HepG2 (cell line): ENCODE measurements at regions not wholly inside any gene's neighbourhood (a gene's known extent, or its start where the extent isn't known, plus 50 kb on each side); places are given as distances from the start of the nearest gene placed in this dataset.

Experiments
- ARID2 ChIP-seq: sonication (generic); formaldehyde crosslinking; IDR thresholded peaks from 2 replicates; pipeline ENCODE4 v1.8.1; 2022; ENCODE audit warnings: mild to moderate bottlenecking, missing genetic modification reagents, borderline replicate concordance
- CENPX ChIP-seq: sonication (generic); formaldehyde crosslinking; IDR thresholded peaks from 2 replicates; pipeline ENCODE4 v1.9.0; 2021; ENCODE audit warnings: mild to moderate bottlenecking, missing genetic modification reagents, moderate library complexity
- FOXK2 ChIP-seq: fragments of 450-650 bp; IDR thresholded peaks from 2 replicates; pipeline ENCODE4 v1.6.1; 2016
- HNF4A ChIP-seq: sonication (generic); formaldehyde crosslinking; IDR thresholded peaks from 2 replicates; pipeline ENCODE4 v1.4.0; 2020; ENCODE audit warnings: missing genetic modification reagents
- KAT8 ChIP-seq: IDR thresholded peaks from 2 replicates; pipeline ENCODE4 v1.6.1; 2016; ENCODE audit warnings: missing genetic modification reagents, missing compliant biosample characterization
- POLR2A ChIP-seq, 2 experiments: IDR thresholded peaks; 2 replicates each; pipeline ENCODE4 v1.6.1; 2011; ENCODE audit warnings: low read depth in 2 of 2, low read length in 2 of 2, mild to moderate bottlenecking in 1 of 2, moderate library complexity in 1 of 2; ENCODE audit not compliant: insufficient read depth in 1 of 2
- TF ChIP-seq, protein P1 (sequence below): sonication (generic); formaldehyde crosslinking; IDR thresholded peaks from 2 replicates; pipeline ENCODE4 v1.4.0; 2020; ENCODE audit warnings: low read depth, missing genetic modification reagents
- TF ChIP-seq, protein P2 (sequence below): sonication (generic); formaldehyde crosslinking; IDR thresholded peaks from 2 replicates; pipeline ENCODE4 v1.9.0; 2021; ENCODE audit warnings: missing genetic modification reagents, mild to moderate bottlenecking, borderline replicate concordance
- TF ChIP-seq, protein P3 (sequence below): sonication (generic); formaldehyde crosslinking; conservative IDR thresholded peaks from 2 replicates; pipeline ENCODE4 v1.4.0; 2020; ENCODE audit warnings: missing genetic modification reagents
- TF ChIP-seq, protein P4 (sequence below): sonication (generic); formaldehyde crosslinking; IDR thresholded peaks from 2 replicates; pipeline ENCODE4 v1.8.1; 2023; ENCODE audit warnings: mild to moderate bottlenecking, moderate library complexity, missing genetic modification reagents
- TF ChIP-seq, protein P5 (sequence below): sonication (generic); formaldehyde crosslinking; IDR thresholded peaks from 2 replicates; pipeline ENCODE4 v1.5.0; 2020; ENCODE audit warnings: missing genetic modification reagents
- TF ChIP-seq, protein P6 (sequence below): sonication (generic); formaldehyde crosslinking; IDR thresholded peaks from 2 replicates; pipeline ENCODE4 v1.4.0; 2020; ENCODE audit warnings: missing genetic modification reagents
- TF ChIP-seq, protein P7 (sequence below): IDR thresholded peaks from 2 replicates; pipeline ENCODE4 v1.6.1; 2016; ENCODE audit warnings: missing compliant biosample characterization, missing genetic modification reagents, borderline replicate concordance

DNA sequence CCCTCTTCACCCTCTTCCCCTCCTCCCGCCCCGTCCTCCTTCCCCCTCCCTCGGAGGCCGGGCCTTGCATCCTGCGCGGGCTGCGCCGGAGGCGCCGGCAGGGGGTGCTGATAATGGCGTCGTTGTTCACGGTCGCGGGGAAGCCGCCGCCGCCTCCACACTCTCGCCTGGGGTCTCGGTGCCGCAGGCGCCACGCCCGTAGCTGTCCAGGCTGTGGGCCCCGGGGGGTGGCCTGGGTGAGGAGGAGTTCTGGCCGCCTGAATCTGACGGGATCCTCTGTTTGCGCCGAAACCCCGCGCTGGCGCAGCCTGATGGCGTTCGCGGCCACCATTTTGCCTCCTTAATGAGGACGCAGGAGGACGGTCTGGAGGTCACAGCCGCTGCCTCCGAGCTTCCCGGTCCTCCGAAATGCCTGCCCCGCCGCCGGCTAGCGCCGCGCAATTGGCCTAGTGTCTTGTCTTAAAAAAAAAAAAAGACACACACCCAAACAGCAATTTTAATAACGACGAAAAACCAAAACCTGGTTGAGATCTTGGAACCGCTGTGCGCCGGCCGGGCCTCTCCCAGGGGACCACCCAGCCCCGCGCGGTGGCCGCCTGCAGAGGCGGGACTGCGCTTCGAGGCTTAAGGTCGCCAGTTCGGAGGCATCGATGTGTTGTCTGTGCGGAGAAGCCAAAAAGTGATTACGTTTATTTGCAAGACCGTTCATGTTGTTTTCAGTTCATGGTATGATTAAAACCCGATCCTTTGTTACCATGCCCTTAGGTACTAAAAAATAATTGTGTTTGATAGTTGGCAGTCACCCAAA is 106.6 kb upstream of the HNRNPU start (continued):
- TF ChIP-seq, protein P1, sequence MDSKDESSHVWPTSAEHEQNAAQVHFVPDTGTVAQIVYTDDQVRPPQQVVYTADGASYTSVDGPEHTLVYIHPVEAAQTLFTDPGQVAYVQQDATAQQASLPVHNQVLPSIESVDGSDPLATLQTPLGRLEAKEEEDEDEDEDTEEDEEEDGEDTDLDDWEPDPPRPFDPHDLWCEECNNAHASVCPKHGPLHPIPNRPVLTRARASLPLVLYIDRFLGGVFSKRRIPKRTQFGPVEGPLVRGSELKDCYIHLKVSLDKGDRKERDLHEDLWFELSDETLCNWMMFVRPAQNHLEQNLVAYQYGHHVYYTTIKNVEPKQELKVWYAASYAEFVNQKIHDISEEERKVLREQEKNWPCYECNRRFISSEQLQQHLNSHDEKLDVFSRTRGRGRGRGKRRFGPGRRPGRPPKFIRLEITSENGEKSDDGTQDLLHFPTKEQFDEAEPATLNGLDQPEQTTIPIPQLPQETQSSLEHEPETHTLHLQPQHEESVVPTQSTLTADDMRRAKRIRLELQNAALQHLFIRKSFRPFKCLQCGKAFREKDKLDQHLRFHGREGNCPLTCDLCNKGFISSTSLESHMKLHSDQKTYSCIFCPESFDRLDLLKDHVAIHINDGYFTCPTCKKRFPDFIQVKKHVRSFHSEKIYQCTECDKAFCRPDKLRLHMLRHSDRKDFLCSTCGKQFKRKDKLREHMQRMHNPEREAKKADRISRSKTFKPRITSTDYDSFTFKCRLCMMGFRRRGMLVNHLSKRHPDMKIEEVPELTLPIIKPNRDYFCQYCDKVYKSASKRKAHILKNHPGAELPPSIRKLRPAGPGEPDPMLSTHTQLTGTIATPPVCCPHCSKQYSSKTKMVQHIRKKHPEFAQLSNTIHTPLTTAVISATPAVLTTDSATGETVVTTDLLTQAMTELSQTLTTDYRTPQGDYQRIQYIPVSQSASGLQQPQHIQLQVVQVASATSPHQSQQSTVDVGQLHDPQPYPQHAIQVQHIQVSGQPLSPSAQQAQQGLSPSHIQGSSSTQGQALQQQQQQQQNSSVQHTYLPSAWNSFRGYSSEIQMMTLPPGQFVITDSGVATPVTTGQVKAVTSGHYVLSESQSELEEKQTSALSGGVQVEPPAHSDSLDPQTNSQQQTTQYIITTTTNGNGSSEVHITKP (CRISPR knock-in tag): 0 out of 2 replicates have a peak, but pooled peaks have one; percentile 50
- TF ChIP-seq POLR2A (IDR thresholded peaks at IDR 0.05; ENCODE audit: insufficient read depth in 1 of 2, low read depth in 2 of 2, low read length in 2 of 2): peak; percentile 68 to 87; a peak in 3 of 4 replicates
- no peak for TF ChIP-seq FOXK2
- TF ChIP-seq, protein P2, sequence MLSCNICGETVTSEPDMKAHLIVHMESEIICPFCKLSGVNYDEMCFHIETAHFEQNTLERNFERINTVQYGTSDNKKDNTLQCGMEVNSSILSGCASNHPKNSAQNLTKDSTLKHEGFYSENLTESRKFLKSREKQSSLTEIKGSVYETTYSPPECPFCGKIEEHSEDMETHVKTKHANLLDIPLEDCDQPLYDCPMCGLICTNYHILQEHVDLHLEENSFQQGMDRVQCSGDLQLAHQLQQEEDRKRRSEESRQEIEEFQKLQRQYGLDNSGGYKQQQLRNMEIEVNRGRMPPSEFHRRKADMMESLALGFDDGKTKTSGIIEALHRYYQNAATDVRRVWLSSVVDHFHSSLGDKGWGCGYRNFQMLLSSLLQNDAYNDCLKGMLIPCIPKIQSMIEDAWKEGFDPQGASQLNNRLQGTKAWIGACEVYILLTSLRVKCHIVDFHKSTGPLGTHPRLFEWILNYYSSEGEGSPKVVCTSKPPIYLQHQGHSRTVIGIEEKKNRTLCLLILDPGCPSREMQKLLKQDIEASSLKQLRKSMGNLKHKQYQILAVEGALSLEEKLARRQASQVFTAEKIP (CRISPR knock-in tag): no peak
- TF ChIP-seq, protein P3, sequence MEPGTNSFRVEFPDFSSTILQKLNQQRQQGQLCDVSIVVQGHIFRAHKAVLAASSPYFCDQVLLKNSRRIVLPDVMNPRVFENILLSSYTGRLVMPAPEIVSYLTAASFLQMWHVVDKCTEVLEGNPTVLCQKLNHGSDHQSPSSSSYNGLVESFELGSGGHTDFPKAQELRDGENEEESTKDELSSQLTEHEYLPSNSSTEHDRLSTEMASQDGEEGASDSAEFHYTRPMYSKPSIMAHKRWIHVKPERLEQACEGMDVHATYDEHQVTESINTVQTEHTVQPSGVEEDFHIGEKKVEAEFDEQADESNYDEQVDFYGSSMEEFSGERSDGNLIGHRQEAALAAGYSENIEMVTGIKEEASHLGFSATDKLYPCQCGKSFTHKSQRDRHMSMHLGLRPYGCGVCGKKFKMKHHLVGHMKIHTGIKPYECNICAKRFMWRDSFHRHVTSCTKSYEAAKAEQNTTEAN (CRISPR knock-in tag): no peak
- TF ChIP-seq, protein P4, sequence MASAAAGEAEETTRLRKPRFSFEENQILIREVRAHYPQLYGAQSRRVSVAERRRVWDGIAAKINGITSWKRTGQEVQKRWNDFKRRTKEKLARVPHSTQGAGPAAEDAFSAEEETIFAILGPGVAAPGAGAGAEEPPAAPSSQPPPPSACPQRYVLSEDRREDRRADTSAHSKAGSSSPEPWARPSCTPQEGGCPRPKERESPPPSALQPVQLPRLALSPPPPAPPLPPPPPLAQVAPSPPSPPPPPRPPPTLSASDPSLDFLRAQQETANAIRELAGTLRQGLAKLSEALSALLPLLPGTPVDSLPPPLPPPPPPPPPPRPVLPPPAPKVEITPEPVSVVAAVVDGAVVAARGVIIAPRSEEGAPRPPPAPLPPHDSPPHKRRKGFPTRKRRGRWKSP: peak; percentile 99
- TF ChIP-seq, protein P5, sequence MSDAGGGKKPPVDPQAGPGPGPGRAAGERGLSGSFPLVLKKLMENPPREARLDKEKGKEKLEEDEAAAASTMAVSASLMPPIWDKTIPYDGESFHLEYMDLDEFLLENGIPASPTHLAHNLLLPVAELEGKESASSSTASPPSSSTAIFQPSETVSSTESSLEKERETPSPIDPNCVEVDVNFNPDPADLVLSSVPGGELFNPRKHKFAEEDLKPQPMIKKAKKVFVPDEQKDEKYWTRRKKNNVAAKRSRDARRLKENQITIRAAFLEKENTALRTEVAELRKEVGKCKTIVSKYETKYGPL (CRISPR knock-in tag): no peak
- no peak for TF ChIP-seq HNF4A
- TF ChIP-seq, protein P6, sequence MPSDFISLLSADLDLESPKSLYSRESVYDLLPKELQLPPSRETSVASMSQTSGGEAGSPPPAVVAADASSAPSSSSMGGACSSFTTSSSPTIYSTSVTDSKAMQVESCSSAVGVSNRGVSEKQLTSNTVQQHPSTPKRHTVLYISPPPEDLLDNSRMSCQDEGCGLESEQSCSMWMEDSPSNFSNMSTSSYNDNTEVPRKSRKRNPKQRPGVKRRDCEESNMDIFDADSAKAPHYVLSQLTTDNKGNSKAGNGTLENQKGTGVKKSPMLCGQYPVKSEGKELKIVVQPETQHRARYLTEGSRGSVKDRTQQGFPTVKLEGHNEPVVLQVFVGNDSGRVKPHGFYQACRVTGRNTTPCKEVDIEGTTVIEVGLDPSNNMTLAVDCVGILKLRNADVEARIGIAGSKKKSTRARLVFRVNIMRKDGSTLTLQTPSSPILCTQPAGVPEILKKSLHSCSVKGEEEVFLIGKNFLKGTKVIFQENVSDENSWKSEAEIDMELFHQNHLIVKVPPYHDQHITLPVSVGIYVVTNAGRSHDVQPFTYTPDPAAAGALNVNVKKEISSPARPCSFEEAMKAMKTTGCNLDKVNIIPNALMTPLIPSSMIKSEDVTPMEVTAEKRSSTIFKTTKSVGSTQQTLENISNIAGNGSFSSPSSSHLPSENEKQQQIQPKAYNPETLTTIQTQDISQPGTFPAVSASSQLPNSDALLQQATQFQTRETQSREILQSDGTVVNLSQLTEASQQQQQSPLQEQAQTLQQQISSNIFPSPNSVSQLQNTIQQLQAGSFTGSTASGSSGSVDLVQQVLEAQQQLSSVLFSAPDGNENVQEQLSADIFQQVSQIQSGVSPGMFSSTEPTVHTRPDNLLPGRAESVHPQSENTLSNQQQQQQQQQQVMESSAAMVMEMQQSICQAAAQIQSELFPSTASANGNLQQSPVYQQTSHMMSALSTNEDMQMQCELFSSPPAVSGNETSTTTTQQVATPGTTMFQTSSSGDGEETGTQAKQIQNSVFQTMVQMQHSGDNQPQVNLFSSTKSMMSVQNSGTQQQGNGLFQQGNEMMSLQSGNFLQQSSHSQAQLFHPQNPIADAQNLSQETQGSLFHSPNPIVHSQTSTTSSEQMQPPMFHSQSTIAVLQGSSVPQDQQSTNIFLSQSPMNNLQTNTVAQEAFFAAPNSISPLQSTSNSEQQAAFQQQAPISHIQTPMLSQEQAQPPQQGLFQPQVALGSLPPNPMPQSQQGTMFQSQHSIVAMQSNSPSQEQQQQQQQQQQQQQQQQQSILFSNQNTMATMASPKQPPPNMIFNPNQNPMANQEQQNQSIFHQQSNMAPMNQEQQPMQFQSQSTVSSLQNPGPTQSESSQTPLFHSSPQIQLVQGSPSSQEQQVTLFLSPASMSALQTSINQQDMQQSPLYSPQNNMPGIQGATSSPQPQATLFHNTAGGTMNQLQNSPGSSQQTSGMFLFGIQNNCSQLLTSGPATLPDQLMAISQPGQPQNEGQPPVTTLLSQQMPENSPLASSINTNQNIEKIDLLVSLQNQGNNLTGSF (CRISPR knock-in tag): no peak
- TF ChIP-seq ARID2 (CRISPR knock-in tag): 0 out of 2 replicates have a peak, but pooled peaks have one; percentile 9
- TF ChIP-seq KAT8: peak; percentile 88
- TF ChIP-seq CENPX (CRISPR knock-in tag): no peak
- TF ChIP-seq, protein P7, sequence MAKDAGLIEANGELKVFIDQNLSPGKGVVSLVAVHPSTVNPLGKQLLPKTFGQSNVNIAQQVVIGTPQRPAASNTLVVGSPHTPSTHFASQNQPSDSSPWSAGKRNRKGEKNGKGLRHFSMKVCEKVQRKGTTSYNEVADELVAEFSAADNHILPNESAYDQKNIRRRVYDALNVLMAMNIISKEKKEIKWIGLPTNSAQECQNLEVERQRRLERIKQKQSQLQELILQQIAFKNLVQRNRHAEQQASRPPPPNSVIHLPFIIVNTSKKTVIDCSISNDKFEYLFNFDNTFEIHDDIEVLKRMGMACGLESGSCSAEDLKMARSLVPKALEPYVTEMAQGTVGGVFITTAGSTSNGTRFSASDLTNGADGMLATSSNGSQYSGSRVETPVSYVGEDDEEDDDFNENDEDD (CRISPR knock-in tag): peak; percentile 72; the same call in 1 of the 2 replicates
